Neural cell (in vitro differentiated cells): ENCODE measurements at regions not wholly inside any gene's neighbourhood (a gene's known extent, or its start where the extent isn't known, plus 50 kb on each side); places are given as distances from the start of the nearest gene placed in this dataset.

Experiments
- H2AFZ ChIP-seq: fragments of 200-600, 300-800 bp; sonication (generic), shearing (Covaris generic); 2 replicates; pipeline ENCODE4 v1.6.0; 2014; ENCODE audit warnings: low read depth, mild to moderate bottlenecking, antibody characterized with exemption, low read length, moderate library complexity
- H3F3A ChIP-seq: fragments of 200-600 bp; shearing (Covaris generic); 2 replicates; pipeline ENCODE4 v1.6.1; 2016; ENCODE audit warnings: mild to moderate bottlenecking, moderate library complexity, mixed read lengths, antibody characterized with exemption, low read length; ENCODE audit not compliant: insufficient read depth, poor library complexity, severe bottlenecking
- H3K27ac ChIP-seq: fragments of 200-600, 300-800 bp; sonication (generic), shearing (Covaris generic); 2 replicates; pipeline ENCODE4 v1.5.1; 2014; ENCODE audit warnings: mild to moderate bottlenecking, low read length, moderate library complexity
- H3K27me3 ChIP-seq: fragments of 300-800, 200-600 bp; sonication (generic), shearing (Covaris generic); 2 replicates; pipeline ENCODE4 v1.6.0; 2014; ENCODE audit warnings: mild to moderate bottlenecking, low read depth, low read length, moderate library complexity; ENCODE audit not compliant: insufficient read depth
- H3K36me3 ChIP-seq: fragments of 300-800, 200-600 bp; sonication (generic), shearing (Covaris generic); 2 replicates; pipeline ENCODE4 v1.5.1; 2014; ENCODE audit warnings: mild to moderate bottlenecking, antibody characterized with exemption, low read length, moderate library complexity; ENCODE audit not compliant: insufficient read depth
- H3K4me2 ChIP-seq: fragments of 300-800, 200-600 bp; sonication (generic), shearing (Covaris generic); 2 replicates; pipeline ENCODE4 v1.6.0; 2014; ENCODE audit warnings: mild to moderate bottlenecking, low read length
- H3K4me3 ChIP-seq: fragments of 300-800, 200-600 bp; sonication (generic), shearing (Covaris generic); 2 replicates; pipeline ENCODE4 v1.5.1; 2014; ENCODE audit warnings: mild to moderate bottlenecking, low read length, moderate library complexity
- H3K79me2 ChIP-seq: fragments of 200-600 bp; shearing (Covaris generic); replicated peaks from 2 replicates; pipeline ENCODE4 v1.6.0; 2014; ENCODE audit warnings: mild to moderate bottlenecking, low read length, moderate library complexity; ENCODE audit not compliant: insufficient read depth
- H3K9ac ChIP-seq: fragments of 300-800, 200-600 bp; sonication (generic), shearing (Covaris generic); 2 replicates; pipeline ENCODE4 v1.6.1; 2016; ENCODE audit warnings: mild to moderate bottlenecking, low read length, mixed read lengths
- H3K9me2 ChIP-seq: fragments of 200-600 bp; shearing (Covaris generic); 2 replicates; pipeline ENCODE4 v1.6.1; 2016; ENCODE audit warnings: mild to moderate bottlenecking, low read length, mixed read lengths; ENCODE audit not compliant: insufficient read depth
- H3K9me3 ChIP-seq: fragments of 200-600, 300-800 bp; sonication (generic), shearing (Covaris generic); 2 replicates; pipeline ENCODE4 v1.6.1; 2016; ENCODE audit warnings: mild to moderate bottlenecking, mixed run types, low read length, moderate library complexity, mixed read lengths
- H4K20me1 ChIP-seq: fragments of 200-600 bp; shearing (Covaris generic); 2 replicates; pipeline ENCODE4 v1.6.1; 2016; ENCODE audit warnings: mild to moderate bottlenecking, mixed run types; ENCODE audit not compliant: insufficient read depth
- CTCF ChIP-seq: fragments of 450-650 bp; IDR thresholded peaks from 2 replicates; pipeline ENCODE4 v1.5.1; 2014; ENCODE audit warnings: antibody characterized with exemption, mild to moderate bottlenecking, moderate library complexity; ENCODE audit not compliant: poor library complexity, severe bottlenecking
- EP300 ChIP-seq: fragments of 450-650 bp; conservative IDR thresholded peaks from 2 replicates; pipeline ENCODE4 v1.6.1; 2014; ENCODE audit warnings: antibody characterized with exemption, mild to moderate bottlenecking, moderate library complexity; ENCODE audit not compliant: poor library complexity, severe bottlenecking
- EZH2 ChIP-seq: fragments of 200-600, 300-800 bp; shearing (Covaris generic), sonication (generic); IDR thresholded peaks from 2 replicates; pipeline ENCODE4 v1.6.1; 2014; ENCODE audit warnings: antibody characterized with exemption, low read length, borderline replicate concordance, mild to moderate bottlenecking; ENCODE audit not compliant: insufficient read depth, poor library complexity, severe bottlenecking
- MXI1 ChIP-seq: fragments of 450-650 bp; conservative IDR thresholded peaks from 2 replicates; pipeline ENCODE4 v1.6.1; 2014; ENCODE audit warnings: antibody characterized with exemption, mild to moderate bottlenecking; ENCODE audit not compliant: poor library complexity, severe bottlenecking
- POLR2AphosphoS5 ChIP-seq: IDR thresholded peaks from 2 replicates; pipeline ENCODE4 v1.6.1; 2012
- RAD21 ChIP-seq: fragments of 450-650 bp; conservative IDR thresholded peaks from 2 replicates; pipeline ENCODE4 v1.6.1; 2014; ENCODE audit warnings: antibody characterized with exemption, mild to moderate bottlenecking, moderate library complexity
- REST ChIP-seq: IDR thresholded peaks from 2 replicates; pipeline ENCODE4 v1.6.1; 2012; ENCODE audit warnings: borderline replicate concordance
- SMC3 ChIP-seq: fragments of 450-650 bp; conservative IDR thresholded peaks from 2 replicates; pipeline ENCODE4 v1.6.1; 2014; ENCODE audit warnings: antibody characterized with exemption, mild to moderate bottlenecking, moderate library complexity; ENCODE audit not compliant: poor library complexity
- TAF1 ChIP-seq: IDR thresholded peaks from 2 replicates; pipeline ENCODE4 v1.6.1; 2012; ENCODE audit warnings: low read depth

- Histone ChIP-seq H2AFZ (no peak overlapping the region), H3K4me3 (no peak overlapping the region), H3K4me2 (no peak overlapping the region), H3K9ac (no peak overlapping the region), H4K20me1 (no peaks in the 10 kb centered on the region), H3K27ac (no peak overlapping the region), H3K36me3 (no peaks in the 10 kb centered on the region), H3K27me3 (no peaks in the 10 kb centered on the region), H3K9me2 (no peaks in the 10 kb centered on the region), H3K9me3 (no peaks in the 10 kb centered on the region), H3K79me2 (no peaks in the 10 kb centered on the region), H3F3A (no peaks in the 10 kb centered on the region)
- TF ChIP-seq REST: no peak
- TF ChIP-seq TAF1: no peak
- TF ChIP-seq CTCF: no peak
- no peak for TF ChIP-seq EZH2
- TF ChIP-seq POLR2AphosphoS5: no peak
Measured at GRCh38 chr21:27300770-27301169, 333.9 kb upstream of the ADAMTS5 start.

- H3K36me3 ChIP-seq: no peaks in the 10 kb centered on the region
- no peaks in the 10 kb centered on the region for H3K9me2 ChIP-seq
- no peak overlapping the region for H3K9ac ChIP-seq
- H3K9me3 ChIP-seq: no peaks in the 10 kb centered on the region
- H3F3A ChIP-seq: no peaks in the 10 kb centered on the region
- no peak overlapping the region for H3K4me2 ChIP-seq
- H3K79me2 ChIP-seq: no peaks in the 10 kb centered on the region
- no peaks in the 10 kb centered on the region for H4K20me1 ChIP-seq
- TF ChIP-seq CTCF: no peak
- no peak for TF ChIP-seq POLR2AphosphoS5
- no peak for TF ChIP-seq RAD21
- no peak for TF ChIP-seq MXI1
- no peak for TF ChIP-seq SMC3
- TF ChIP-seq EP300: no peak
- no peak for TF ChIP-seq REST
- no peak for TF ChIP-seq TAF1
- TF ChIP-seq EZH2: no peak
- no peak overlapping the region for H2AFZ ChIP-seq
- H3K27me3 ChIP-seq: no peaks in the 10 kb centered on the region
- H3K4me3 ChIP-seq: no peak overlapping the region
- no peak overlapping the region for H3K27ac ChIP-seq
Measured at GRCh38 chr21:27298465-27298864, 331.6 kb upstream of the ADAMTS5 start.
